Activated naive CD4-positive, alpha-beta T cell treated with Interleukin-2 at 50 U/mL for 16 hours (primary cell): ENCODE measurements at regions not wholly inside any gene's neighbourhood (a gene's known extent, or its start where the extent isn't known, plus 50 kb on each side); places are given as distances from the start of the nearest gene placed in this dataset.
A peak's percentile ranks its signal among the peaks of the same experiment; 100 is the strongest.
"Not testable (repeated sequence)": the region's sequence is repeated elsewhere in the genome, so short reads cannot be mapped to it uniquely, and the experiment has no call there.

ENCODE experiments used
- DNase-seq: peaks from one replicate; pipeline ENCODE4 v3.0.0-alpha.2; 2020

GRCh38 chr20:43836790-43837189, 77.9 kb upstream of the TOX2 start:
- no peak for DNase-seq

- DNase-seq: no peak
These were observed 78.6 kb upstream of the TOX2 start for GRCh38 chr20:43835944-43836508.

GRCh38 chr20:43833511-43834395, 80.9 kb upstream of the TOX2 start:
- DNase-seq: no peak

- DNase-seq: no peak
These were observed 81.7 kb upstream of the TOX2 start for GRCh38 chr20:43832961-43833360.

GRCh38 chr20:43832096-43832816, 82.4 kb upstream of the TOX2 start:
- DNase-seq: no peak

- no peak for DNase-seq
These were observed 83.1 kb upstream of the TOX2 start for GRCh38 chr20:43831481-43832065.

GRCh38 chr20:43830883-43831282, 83.8 kb upstream of the TOX2 start:
- DNase-seq: no peak

- DNase-seq: no peak
These were observed 84.5 kb upstream of the TOX2 start for GRCh38 chr20:43829951-43830690.

- DNase-seq: no peak
These were observed 86.6 kb upstream of the TOX2 start for GRCh38 chr20:43827940-43828562.

GRCh38 chr20:43826943-43827342, 87.7 kb upstream of the TOX2 start:
- DNase-seq: not testable (repeated sequence)

GRCh38 chr20:43825581-43825980, 89.1 kb upstream of the TOX2 start:
- no peak for DNase-seq

GRCh38 chr20:43825051-43825402, 89.6 kb upstream of the TOX2 start:
- DNase-seq: no peak

- no peak for DNase-seq
These were observed 90.2 kb upstream of the TOX2 start for GRCh38 chr20:43824309-43825050.

- peak; percentile 27 for DNase-seq
These were observed 92.9 kb upstream of the TOX2 start for GRCh38 chr20:43821795-43822194.

- DNase-seq: no peak
These were observed 93.8 kb upstream of the TOX2 start for GRCh38 chr20:43820731-43821330.

GRCh38 chr20:43812216-43812615, 85.4 kb upstream of the GTSF1L start:
- no peak for DNase-seq

- no peak for DNase-seq
These were observed 82.5 kb upstream of the GTSF1L start for GRCh38 chr20:43809206-43809819.

- no peak for DNase-seq
These were observed 78.0 kb upstream of the GTSF1L start for GRCh38 chr20:43804781-43805180.

- DNase-seq: no peak
These were observed 76.5 kb upstream of the GTSF1L start for GRCh38 chr20:43803276-43803675.

- DNase-seq: no peak
These were observed 73.4 kb upstream of the GTSF1L start for GRCh38 chr20:43800186-43800585.

GRCh38 chr20:43799741-43800140, 72.9 kb upstream of the GTSF1L start:
- no peak for DNase-seq
